Vagina (tissue), 2 donors: ENCODE measurements at regions not wholly inside any gene's neighbourhood (a gene's known extent, or its start where the extent isn't known, plus 50 kb on each side); places are given as distances from the start of the nearest gene placed in this dataset.

ENCODE experiments used
- DNase-seq, 2 donors: peaks; one replicate each; pipeline ENCODE4 v3.0.0-alpha.2; 2017; ENCODE audit errors: extremely low spot score in 2 of 2
- H3K27ac ChIP-seq: fragments of 200-600 bp; sonication (generic); one replicate; pipeline ENCODE4 v1.5.1; 2019
- H3K27me3 ChIP-seq: fragments of 200-600 bp; sonication (generic); one replicate; pipeline ENCODE4 v1.5.1; 2019
- H3K36me3 ChIP-seq, 2 donors: fragments of 200-600 bp; sonication (generic); one replicate each; pipeline ENCODE4 v1.5.1; 2017 to 2019
- H3K4me1 ChIP-seq: fragments of 200-600 bp; sonication (generic); one replicate; pipeline ENCODE4 v1.5.1; 2019
- H3K4me3 ChIP-seq, 2 donors: fragments of 200-600 bp; sonication (generic); 1 replicate in 1 of 2; 2 replicates in 1 of 2; pipeline ENCODE4 v1.5.1; 2016 to 2019
- H3K9me3 ChIP-seq: fragments of 200-600 bp; sonication (generic); one replicate; pipeline ENCODE4 v1.5.1; 2019
- CTCF ChIP-seq, 3 experiments: fragments of 450-650 bp in 2 of 3; fragments of 200-600 bp in 1 of 3; sonication (generic) in 1 of 3; IDR thresholded peaks; one replicate each; pipeline ENCODE4 v1.5.1; 2017 to 2019; ENCODE audit warnings: antibody characterized with exemption in 3 of 3, mild to moderate bottlenecking in 2 of 3, moderate library complexity in 2 of 3
- POLR2A ChIP-seq, 2 donors: fragments of 450-650 bp; IDR thresholded peaks; one replicate each; pipeline ENCODE4 v1.6.1; 2017; ENCODE audit warnings: antibody characterized with exemption in 2 of 2, mild to moderate bottlenecking in 2 of 2, moderate library complexity in 2 of 2
- POLR2AphosphoS5 ChIP-seq, 2 donors: sonication (generic); formaldehyde crosslinking; IDR thresholded peaks; one replicate each; pipeline ENCODE4 v1.9.0; 2017; ENCODE audit warnings: antibody characterized with exemption in 2 of 2, mild to moderate bottlenecking in 2 of 2, low read depth in 1 of 2; ENCODE audit not compliant: insufficient read depth in 1 of 2
- intact Hi-C: fragments of 100-400 bp; cut with DNase I; formaldehyde crosslinking; loops from one replicate; pipeline ENCODE4 v1.15.1; 2023

- TF ChIP-seq POLR2A (IDR thresholded peaks at IDR 0.05) (no peak), CTCF (IDR thresholded peaks at IDR 0.05) (no peak), POLR2AphosphoS5 (IDR thresholded peaks at IDR 0.05; ENCODE audit: insufficient read depth in 1 of 2, low read depth in 1 of 2) (no peak)
- H3K36me3 ChIP-seq: no peaks in the 10 kb centered on the region
- no peaks in the 10 kb centered on the region for H3K4me1 ChIP-seq
- intact Hi-C loops: no loop called here
- H3K27ac ChIP-seq: no peak overlapping the region
- H3K27me3 ChIP-seq: no peaks in the 10 kb centered on the region
- DNase-seq: no peak
- H3K4me3 ChIP-seq: no peak overlapping the region
- no peaks in the 10 kb centered on the region for H3K9me3 ChIP-seq
Observed at GRCh38 chr5:85931220-85931619, 686.5 kb upstream of the COX7C start.

- intact Hi-C loops: no loop called here
- Histone ChIP-seq H3K36me3 (no peaks in the 10 kb centered on the region), H3K9me3 (no peaks in the 10 kb centered on the region), H3K27ac (no peak overlapping the region), H3K27me3 (no peaks in the 10 kb centered on the region), H3K4me1 (no peaks in the 10 kb centered on the region), H3K4me3 (no peak overlapping the region)
- DNase-seq: no peak
- TF ChIP-seq POLR2A (IDR thresholded peaks at IDR 0.05) (no peak), POLR2AphosphoS5 (IDR thresholded peaks at IDR 0.05; ENCODE audit: insufficient read depth in 1 of 2, low read depth in 1 of 2) (no peak), CTCF (IDR thresholded peaks at IDR 0.05) (no peak)
Observed at GRCh38 chr5:85938201-85938600, 679.5 kb upstream of the COX7C start.

GRCh38 chr5:85951707-85952210 is 666.0 kb upstream of the COX7C start:
- no peaks in the 10 kb centered on the region for H3K9me3 ChIP-seq
- intact Hi-C loops: no loop called here

GRCh38 chr5:85952680-85953079 is 665.1 kb upstream of the COX7C start:
- intact Hi-C loops: no loop called here
- Histone ChIP-seq H3K36me3 (no peaks in the 10 kb centered on the region), H3K4me3 (no peak overlapping the region), H3K27me3 (no peaks in the 10 kb centered on the region), H3K9me3 (no peaks in the 10 kb centered on the region), H3K4me1 (no peaks in the 10 kb centered on the region), H3K27ac (no peak overlapping the region)
- DNase-seq: no peak
- TF ChIP-seq CTCF (IDR thresholded peaks at IDR 0.05) (no peak), POLR2AphosphoS5 (IDR thresholded peaks at IDR 0.05; ENCODE audit: insufficient read depth in 1 of 2, low read depth in 1 of 2) (no peak), POLR2A (IDR thresholded peaks at IDR 0.05) (no peak)

More at GRCh38 chr5:85951707-85952210, 666.0 kb upstream of the COX7C start:
- Histone ChIP-seq H3K27me3 (no peaks in the 10 kb centered on the region), H3K27ac (no peak overlapping the region), H3K4me3 (no peak overlapping the region), H3K36me3 (no peaks in the 10 kb centered on the region), H3K4me1 (no peaks in the 10 kb centered on the region)
- no peak for DNase-seq
- TF ChIP-seq CTCF (IDR thresholded peaks at IDR 0.05) (no peak), POLR2A (IDR thresholded peaks at IDR 0.05) (no peak), POLR2AphosphoS5 (IDR thresholded peaks at IDR 0.05; ENCODE audit: insufficient read depth in 1 of 2, low read depth in 1 of 2) (no peak)

GRCh38 chr5:85967681-85968080 is 650.1 kb upstream of the COX7C start:
- no peak overlapping the region for H3K27ac ChIP-seq
- intact Hi-C loops: no loop called here
- H3K36me3 ChIP-seq: no peaks in the 10 kb centered on the region
- no peak for DNase-seq
- H3K4me1 ChIP-seq: no peaks in the 10 kb centered on the region
- H3K9me3 ChIP-seq: no peaks in the 10 kb centered on the region
- no peak for TF ChIP-seq POLR2AphosphoS5 (IDR thresholded peaks at IDR 0.05; ENCODE audit: insufficient read depth in 1 of 2, low read depth in 1 of 2)
- TF ChIP-seq CTCF (IDR thresholded peaks at IDR 0.05): no peak
- no peak for TF ChIP-seq POLR2A (IDR thresholded peaks at IDR 0.05)
- H3K4me3 ChIP-seq: no peak overlapping the region
- no peaks in the 10 kb centered on the region for H3K27me3 ChIP-seq
